ENCODE measurements at regions not wholly inside any gene's neighbourhood (a gene's known extent, or its start where the extent isn't known, plus 50 kb on each side); places are given as distances from the start of the nearest gene placed in this dataset.

GRCh38 chr16:9545522-9546437, 454.3 kb downstream of the HAPSTR1 start:
- H3K4me3 ChIP-seq (ENCODE audit: low read depth, low read length), result no peak overlapping the region
- no peaks in the 10 kb centered on the region for H3K36me3 ChIP-seq (ENCODE audit: control insufficient read depth in 2 of 2, insufficient read depth in 1 of 2, low read length in 2 of 2)
- no peak overlapping the region for H3K27ac ChIP-seq (ENCODE audit: extremely low read depth, low read depth, low read length)
- POLR2A ChIA-PET, result no interaction called here
- H3K4me1 ChIP-seq (ENCODE audit: control insufficient read depth, insufficient read depth, low read length), result no peaks in the 10 kb centered on the region
- CTCF ChIA-PET, result no interaction called here
- TF ChIP-seq ZNF302 (tag by site-specific recombination; IDR thresholded peaks at IDR 0.05; ENCODE audit: low read depth), result no peak
- TF ChIP-seq ZBTB1 (tag by site-specific recombination; IDR thresholded peaks at IDR 0.05), result no peak
- TF ChIP-seq TCF7L2 (IDR thresholded peaks at IDR 0.05; ENCODE audit: borderline replicate concordance, low read depth, low read length), result no peak
- no peak for TF ChIP-seq ZNF473 (tag by site-specific recombination; IDR thresholded peaks at IDR 0.05)
- TF ChIP-seq MYNN (tag by site-specific recombination; IDR thresholded peaks at IDR 0.05; ENCODE audit: borderline replicate concordance), result no peak
- TF ChIP-seq OSR2 (tag by site-specific recombination; IDR thresholded peaks at IDR 0.05), result no peak
- no peak for TF ChIP-seq SCRT2 (tag by site-specific recombination; IDR thresholded peaks at IDR 0.05)
- no peak for TF ChIP-seq IKZF3 (tag by site-specific recombination; IDR thresholded peaks at IDR 0.05)
- TF ChIP-seq MEIS1 (CRISPR knock-in tag; IDR thresholded peaks at IDR 0.05; ENCODE audit: borderline replicate concordance), result no peak
- no peak for TF ChIP-seq ZNF596 (tag by site-specific recombination; IDR thresholded peaks at IDR 0.05)
- TF ChIP-seq ZSCAN30 (tag by site-specific recombination; IDR thresholded peaks at IDR 0.05), result no peak
- no peak for TF ChIP-seq KLF1 (tag by site-specific recombination; IDR thresholded peaks at IDR 0.05)
- no peak for TF ChIP-seq YY2 (tag by site-specific recombination; IDR thresholded peaks at IDR 0.05)
- TF ChIP-seq ZNF621 (tag by site-specific recombination; IDR thresholded peaks at IDR 0.05), result no peak
- no peak for TF ChIP-seq ZBTB7A (tag by site-specific recombination; IDR thresholded peaks at IDR 0.05; ENCODE audit: low read depth)
- H3K9me3 ChIP-seq (ENCODE audit: control insufficient read depth, insufficient read depth, low read depth, low read length), result no peaks in the 10 kb centered on the region

- ChIA-PET POLR2A (no interaction called here), CTCF (no interaction called here)
- Histone ChIP-seq H3K36me3 (ENCODE audit: control insufficient read depth in 2 of 2, insufficient read depth in 1 of 2, low read length in 2 of 2) (no peaks in the 10 kb centered on the region), H3K4me3 (ENCODE audit: low read depth, low read length) (no peak overlapping the region), H3K27ac (ENCODE audit: extremely low read depth, low read depth, low read length) (no peak overlapping the region), H3K4me1 (ENCODE audit: control insufficient read depth, insufficient read depth, low read length) (no peaks in the 10 kb centered on the region), H3K9me3 (ENCODE audit: control insufficient read depth, insufficient read depth, low read depth, low read length) (no peaks in the 10 kb centered on the region)
- TF ChIP-seq ZNF623 (tag by site-specific recombination; IDR thresholded peaks at IDR 0.05) (peak; percentile 71), KLF8 (tag by site-specific recombination; IDR thresholded peaks at IDR 0.05) (no peak)
Observed at GRCh38 chr16:9546438-9546786, 455.0 kb downstream of the HAPSTR1 start.

GRCh38 chr16:9549487-9549886, 458.0 kb downstream of the HAPSTR1 start:
- ChIA-PET POLR2A (no interaction called here), CTCF (interaction anchor here (0.6 kb wide), 1 partner anchor 325 kb away, joined by 6 read pairs; no protein-coding TSS in a partner anchor)
- Histone ChIP-seq H3K4me1 (ENCODE audit: control insufficient read depth, insufficient read depth, low read length) (no peaks in the 10 kb centered on the region), H3K36me3 (ENCODE audit: control insufficient read depth in 2 of 2, insufficient read depth in 1 of 2, low read length in 2 of 2) (no peaks in the 10 kb centered on the region), H3K27ac (ENCODE audit: extremely low read depth, low read depth, low read length) (no peak overlapping the region), H3K9me3 (ENCODE audit: control insufficient read depth, insufficient read depth, low read depth, low read length) (no peaks in the 10 kb centered on the region), H3K4me3 (ENCODE audit: low read depth, low read length) (no peak overlapping the region)
- TF ChIP-seq ZNF16 (tag by site-specific recombination; IDR thresholded peaks at IDR 0.05; ENCODE audit: low read depth), result no peak
- no peak for TF ChIP-seq ZNF518A (tag by site-specific recombination; conservative IDR thresholded peaks at IDR 0.05; ENCODE audit: low read depth)
- no peak for TF ChIP-seq BCL6B (tag by site-specific recombination; IDR thresholded peaks at IDR 0.05)
